Brain microvascular endothelial cell (primary cell): ENCODE measurements at regions not wholly inside any gene's neighbourhood (a gene's known extent, or its start where the extent isn't known, plus 50 kb on each side); places are given as distances from the start of the nearest gene placed in this dataset.

Experiments
- DNase-seq: peaks from one replicate; pipeline ENCODE4 v3.0.0-alpha.2; 2020
- H3K27ac ChIP-seq: fragments of 250-450 bp; sonication (Bioruptor Pico); 2 replicates; pipeline ENCODE4 v1.5.1; 2020; ENCODE audit warnings: mild to moderate bottlenecking, moderate library complexity
- H3K27me3 ChIP-seq: fragments of 250-450 bp; sonication (Bioruptor Pico); replicated peaks from 2 replicates; pipeline ENCODE4 v1.5.1; 2020; ENCODE audit warnings: mild to moderate bottlenecking
- H3K36me3 ChIP-seq: fragments of 250-450 bp; sonication (Bioruptor Pico); replicated peaks from 2 replicates; pipeline ENCODE4 v1.5.1; 2020; ENCODE audit warnings: mild to moderate bottlenecking
- H3K4me3 ChIP-seq: 2 replicates; pipeline ENCODE4 v1.5.1; 2011; ENCODE audit warnings: low read depth, mild to moderate bottlenecking, control low read depth, low read length, moderate library complexity
- CTCF ChIP-seq: IDR thresholded peaks from 2 replicates; pipeline ENCODE4 v1.5.1; 2011; ENCODE audit warnings: low read depth, mild to moderate bottlenecking, moderate library complexity, low read length, control low read depth, inconsistent platforms; ENCODE audit errors: missing control alignments
- in situ Hi-C: cut with HindIII; loops from 2 replicates; pipeline ENCODE4 v1.10.0; 2017; ENCODE audit warnings: low sequenced_read_pairs, low pct_ligation_motif_present

- no peak for TF ChIP-seq CTCF
- no peaks in the 10 kb centered on the region for H3K27me3 ChIP-seq
- DNase-seq = no peak
- in situ Hi-C loops = no loop called here
- H3K4me3 ChIP-seq = no peak overlapping the region
- H3K27ac ChIP-seq = no peak overlapping the region
- H3K36me3 ChIP-seq = no peaks in the 10 kb centered on the region
Measured at GRCh38 chr11:130593064-130593463, 144.6 kb downstream of the ADAMTS15 start.

GRCh38 chr11:130598433-130598832 lies 150.0 kb downstream of the ADAMTS15 start:
- Histone ChIP-seq H3K36me3 (no peaks in the 10 kb centered on the region), H3K27ac (no peak overlapping the region), H3K4me3 (no peak overlapping the region), H3K27me3 (no peaks in the 10 kb centered on the region)
- no peak for TF ChIP-seq CTCF
- no peak for DNase-seq
- in situ Hi-C loops = no loop called here

- Histone ChIP-seq H3K4me3 (no peak overlapping the region), H3K27ac (no peak overlapping the region), H3K27me3 (no peaks in the 10 kb centered on the region), H3K36me3 (no peaks in the 10 kb centered on the region)
- DNase-seq = no peak
- TF ChIP-seq CTCF = no peak
- in situ Hi-C loops = no loop called here
Measured at GRCh38 chr11:130599073-130599654, 150.7 kb downstream of the ADAMTS15 start.

- Histone ChIP-seq H3K27me3 (no peaks in the 10 kb centered on the region), H3K36me3 (no peaks in the 10 kb centered on the region), H3K4me3 (no peak overlapping the region), H3K27ac (peak overlapping the region; percentile 51)
- TF ChIP-seq CTCF = no peak
- DNase-seq = peak; percentile 48
- in situ Hi-C loops = no loop called here
Measured at GRCh38 chr11:130600139-130600538, 151.7 kb downstream of the ADAMTS15 start.

- in situ Hi-C loops = no loop called here
- H3K27me3 ChIP-seq = no peaks in the 10 kb centered on the region
- H3K4me3 ChIP-seq = no peak overlapping the region
- peak overlapping the region; percentile 51 for H3K27ac ChIP-seq
- TF ChIP-seq CTCF = no peak
- H3K36me3 ChIP-seq = no peaks in the 10 kb centered on the region
- no peak for DNase-seq
Measured at GRCh38 chr11:130600616-130601015, 152.2 kb downstream of the ADAMTS15 start.

GRCh38 chr11:130601141-130601540 lies 152.7 kb downstream of the ADAMTS15 start:
- no peak overlapping the region for H3K4me3 ChIP-seq
- peak overlapping the region; percentile 51 for H3K27ac ChIP-seq
- H3K36me3 ChIP-seq = no peaks in the 10 kb centered on the region
- no peaks in the 10 kb centered on the region for H3K27me3 ChIP-seq
- no peak for TF ChIP-seq CTCF
- in situ Hi-C loops = no loop called here
- peak; percentile 84 for DNase-seq
